ENCODE measurements at regions not wholly inside any gene's neighbourhood (a gene's known extent, or its start where the extent isn't known, plus 50 kb on each side); places are given as distances from the start of the nearest gene placed in this dataset.

DNA sequence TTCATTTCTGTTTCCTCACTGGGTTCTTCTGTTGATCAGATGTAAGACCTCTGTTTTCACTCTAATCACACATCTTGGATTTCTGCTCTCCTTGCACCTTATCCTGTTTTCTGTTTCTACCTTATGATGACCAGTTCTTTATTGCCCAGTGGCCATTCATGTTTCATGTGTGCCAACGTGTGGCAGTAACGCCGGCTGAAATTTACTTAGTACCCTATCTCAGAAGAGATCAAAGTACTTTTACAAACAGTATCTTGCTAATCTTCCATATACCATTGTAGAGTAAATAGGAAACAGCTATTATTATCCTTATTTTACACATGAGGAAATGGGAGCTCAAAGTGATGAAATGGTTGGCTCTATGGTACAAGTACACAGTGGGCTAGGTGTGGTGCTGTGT is 74.0 kb downstream of the GATA3 start:
- DNase-seq (ENCODE audit: low spot score in 2 of 2) (no peak), ATAC-seq (ENCODE audit: low read depth) (no peak)
- no peak overlapping the region for H3K27ac Mint-ChIP-seq
- peaks cover 6% of the 10 kb centered on the region for H3K27me3 Mint-ChIP-seq
- H3K36me3 Mint-ChIP-seq = no peaks in the 10 kb centered on the region
- H3K9me3 Mint-ChIP-seq = no peaks in the 10 kb centered on the region
- H3K4me1 Mint-ChIP-seq = peaks cover 3% of the 10 kb centered on the region
- no peak overlapping the region for H3K4me3 Mint-ChIP-seq

- no peaks in the 10 kb centered on the region for H3K36me3 Mint-ChIP-seq
- ATAC-seq (ENCODE audit: low read depth) (no peak), DNase-seq (ENCODE audit: low spot score in 2 of 2) (no peak)
- H3K4me3 Mint-ChIP-seq = no peak overlapping the region
- H3K4me1 Mint-ChIP-seq = peaks cover 3% of the 10 kb centered on the region
- peaks cover 10% of the 10 kb centered on the region for H3K27me3 Mint-ChIP-seq
- no peak overlapping the region for H3K27ac Mint-ChIP-seq
- H3K9me3 Mint-ChIP-seq = no peaks in the 10 kb centered on the region
Measured at GRCh38 chr10:8129438-8129837, 75.0 kb downstream of the GATA3 start.

DNA sequence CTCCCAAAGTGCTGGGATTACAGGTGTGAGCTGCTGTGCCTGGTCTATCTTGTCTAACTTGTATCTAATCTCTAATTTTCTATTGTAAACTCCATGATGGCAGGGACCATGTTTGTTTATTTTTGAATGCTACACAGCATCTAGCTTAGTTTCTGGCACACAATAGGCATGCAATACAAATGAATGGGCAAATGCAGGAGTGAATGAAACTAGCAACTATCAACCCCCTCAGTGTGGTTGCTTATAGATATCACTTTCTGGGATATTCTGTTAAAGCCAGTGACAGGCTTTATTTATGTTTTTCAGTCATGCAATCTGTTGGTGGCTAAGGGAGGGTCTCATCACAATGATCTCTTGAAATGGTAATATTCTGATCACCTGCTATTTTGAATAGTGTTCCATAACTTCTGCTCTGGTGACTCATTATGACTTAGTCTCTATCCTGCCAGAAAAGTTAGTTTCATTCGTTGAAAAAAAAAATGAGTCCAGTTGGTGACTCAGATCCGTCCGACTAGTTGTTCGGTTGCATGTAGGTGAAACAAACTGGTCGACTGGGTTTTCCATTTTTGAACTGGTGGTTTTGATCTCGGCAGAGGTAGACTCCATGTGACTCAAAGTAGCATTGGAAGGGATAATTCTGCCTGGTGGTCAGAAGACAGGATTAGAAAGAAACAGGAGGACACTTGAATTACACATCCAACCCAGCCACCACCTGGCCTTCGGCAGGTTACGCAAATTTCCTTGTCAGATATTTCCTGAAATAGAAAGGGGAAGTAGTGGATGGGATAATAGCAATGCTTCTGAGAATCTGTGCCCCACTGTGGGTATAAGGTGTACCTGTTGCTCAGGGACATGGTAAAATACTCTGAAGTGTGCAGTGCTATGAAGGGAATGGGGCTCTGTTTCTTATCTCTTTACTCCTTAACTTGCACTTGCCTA is 76.8 kb downstream of the GATA3 start:
- H3K4me3 Mint-ChIP-seq = no peak overlapping the region
- peaks cover 13% of the 10 kb centered on the region for H3K27me3 Mint-ChIP-seq
- no peaks in the 10 kb centered on the region for H3K9me3 Mint-ChIP-seq
- DNase-seq (ENCODE audit: low spot score in 2 of 2) (no peak), ATAC-seq (ENCODE audit: low read depth) (no peak)
- no peaks in the 10 kb centered on the region for H3K36me3 Mint-ChIP-seq
- H3K4me1 Mint-ChIP-seq = peaks cover 3% of the 10 kb centered on the region
- H3K27ac Mint-ChIP-seq = no peak overlapping the region

DNA sequence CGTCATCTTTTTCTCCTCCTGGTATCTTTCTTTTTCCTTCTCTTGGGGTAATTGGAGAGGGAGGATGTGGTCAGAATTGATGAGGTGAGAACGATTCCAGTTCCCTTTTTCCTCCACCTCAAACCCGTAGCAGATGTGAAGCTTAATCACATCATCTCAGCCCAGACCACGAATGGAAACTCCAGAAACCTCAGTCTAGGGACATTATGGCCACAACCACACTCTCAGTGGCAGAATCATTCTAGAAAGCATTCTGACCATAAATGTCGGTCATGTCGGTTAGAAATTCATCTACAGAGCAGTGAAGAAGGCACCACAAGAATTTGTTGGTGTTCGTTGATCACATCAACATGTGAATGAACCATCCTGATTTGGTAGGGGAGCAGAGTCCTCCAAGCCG is 78.7 kb downstream of the GATA3 start:
- H3K9me3 Mint-ChIP-seq = no peaks in the 10 kb centered on the region
- ATAC-seq (ENCODE audit: low read depth) (no peak), DNase-seq (ENCODE audit: low spot score in 2 of 2) (no peak)
- no peak overlapping the region for H3K27ac Mint-ChIP-seq
- H3K4me3 Mint-ChIP-seq = no peak overlapping the region
- peaks cover 13% of the 10 kb centered on the region for H3K27me3 Mint-ChIP-seq
- peaks cover 6% of the 10 kb centered on the region for H3K4me1 Mint-ChIP-seq
- H3K36me3 Mint-ChIP-seq = no peaks in the 10 kb centered on the region

DNA sequence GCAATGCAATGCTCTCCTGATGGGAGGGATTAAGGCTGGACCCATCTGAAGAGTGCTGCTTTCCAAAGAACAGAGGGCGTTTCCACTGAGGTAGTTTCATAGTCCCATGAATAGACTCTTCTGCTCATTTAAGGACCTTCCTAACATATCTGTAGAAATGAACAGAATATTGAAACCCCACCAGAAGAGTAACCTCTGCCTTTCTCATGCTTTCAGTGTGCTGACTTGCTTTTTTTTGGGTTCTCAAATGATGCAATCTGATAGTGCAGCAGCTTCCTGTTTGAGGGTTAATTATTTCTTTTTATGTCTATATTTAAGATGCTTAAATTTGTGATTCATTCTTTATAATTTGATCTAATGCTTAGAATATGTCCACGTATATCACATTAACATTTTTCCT is 82.2 kb downstream of the GATA3 start:
- DNase-seq (ENCODE audit: low spot score in 2 of 2) (no peak), ATAC-seq (ENCODE audit: low read depth) (no peak)
- Mint-ChIP-seq H3K4me3 (no peak overlapping the region), H3K27ac (no peak overlapping the region), H3K36me3 (no peaks in the 10 kb centered on the region), H3K27me3 (peaks cover 21% of the 10 kb centered on the region), H3K9me3 (no peaks in the 10 kb centered on the region), H3K4me1 (peaks cover 6% of the 10 kb centered on the region)

- Mint-ChIP-seq H3K4me1 (peaks cover 6% of the 10 kb centered on the region), H3K4me3 (no peak overlapping the region), H3K27ac (no peak overlapping the region), H3K9me3 (no peaks in the 10 kb centered on the region), H3K36me3 (no peaks in the 10 kb centered on the region), H3K27me3 (peaks cover 20% of the 10 kb centered on the region)
- ATAC-seq (ENCODE audit: low read depth) (no peak), DNase-seq (ENCODE audit: low spot score in 2 of 2) (no peak)
Measured at GRCh38 chr10:8137272-8137681, 82.8 kb downstream of the GATA3 start.

DNA sequence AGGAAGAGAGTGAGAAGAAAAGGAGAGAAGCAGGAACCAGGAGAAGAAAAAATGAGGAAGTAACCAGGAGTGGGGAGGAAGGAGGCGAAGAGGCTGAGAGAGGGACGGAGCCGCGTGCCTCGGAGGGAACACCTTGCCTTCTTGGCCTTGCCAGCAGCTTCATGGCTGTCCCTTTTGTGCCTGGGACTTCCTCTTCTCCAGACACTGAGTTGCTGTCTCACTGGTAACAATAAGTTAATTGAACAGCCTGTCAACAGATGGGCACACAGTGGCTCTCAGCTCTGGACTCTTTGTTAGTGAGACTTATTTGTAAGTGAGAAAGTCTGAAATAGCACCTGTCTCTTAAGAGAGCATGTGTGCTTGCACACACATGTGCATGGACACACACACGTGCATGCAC is 83.2 kb downstream of the GATA3 start:
- H3K36me3 Mint-ChIP-seq = no peaks in the 10 kb centered on the region
- no peaks in the 10 kb centered on the region for H3K9me3 Mint-ChIP-seq
- no peak overlapping the region for H3K27ac Mint-ChIP-seq
- no peak for ATAC-seq (ENCODE audit: low read depth)
- peaks cover 19% of the 10 kb centered on the region for H3K27me3 Mint-ChIP-seq
- no peak overlapping the region for H3K4me3 Mint-ChIP-seq
- peaks cover 6% of the 10 kb centered on the region for H3K4me1 Mint-ChIP-seq
- no peak for DNase-seq (ENCODE audit: low spot score in 2 of 2)

GRCh38 chr10:8138471-8138870 is 84.0 kb downstream of the GATA3 start:
- ATAC-seq (ENCODE audit: low read depth) (no peak), DNase-seq (ENCODE audit: low spot score in 2 of 2) (no peak)
- peaks cover 3% of the 10 kb centered on the region for H3K4me1 Mint-ChIP-seq
- no peaks in the 10 kb centered on the region for H3K36me3 Mint-ChIP-seq
- no peaks in the 10 kb centered on the region for H3K9me3 Mint-ChIP-seq
- no peak overlapping the region for H3K27ac Mint-ChIP-seq
- H3K27me3 Mint-ChIP-seq = peaks cover 16% of the 10 kb centered on the region
- no peak overlapping the region for H3K4me3 Mint-ChIP-seq

DNA sequence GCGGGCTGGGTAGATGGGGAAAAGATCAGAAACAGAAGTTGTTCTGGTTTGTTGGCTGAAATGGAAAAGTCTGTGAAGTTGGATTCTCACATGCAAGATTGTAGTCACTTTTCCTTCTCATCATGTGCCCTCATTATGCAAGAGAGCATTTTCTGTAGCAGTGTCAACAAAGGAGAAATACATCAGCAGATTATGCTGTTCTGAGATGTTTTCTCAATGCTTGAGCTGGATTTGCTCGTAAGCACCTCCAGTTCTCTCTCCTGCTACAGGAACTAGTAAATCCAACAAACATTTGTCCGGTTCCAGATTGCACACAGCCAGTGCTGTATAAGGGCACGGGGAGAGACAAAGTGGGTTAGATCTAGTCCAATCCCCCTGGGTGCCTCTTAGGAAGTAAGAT is 90.0 kb downstream of the GATA3 start:
- DNase-seq (ENCODE audit: low spot score in 2 of 2) = no peak

GRCh38 chr10:8146650-8147049 is 92.2 kb downstream of the GATA3 start:
- no peak for DNase-seq (ENCODE audit: low spot score in 2 of 2)
- Mint-ChIP-seq H3K36me3 (no peaks in the 10 kb centered on the region), H3K4me1 (no peaks in the 10 kb centered on the region), H3K27ac (no peak overlapping the region), H3K9me3 (no peaks in the 10 kb centered on the region), H3K4me3 (no peak overlapping the region), H3K27me3 (no peaks in the 10 kb centered on the region)
- no peak for ATAC-seq (ENCODE audit: low read depth)

More for the DNA sequence above, 90.0 kb downstream of the GATA3 start:
- Mint-ChIP-seq H3K36me3 (no peaks in the 10 kb centered on the region), H3K27ac (no peak overlapping the region), H3K4me3 (no peak overlapping the region), H3K27me3 (peaks cover 8% of the 10 kb centered on the region), H3K9me3 (no peaks in the 10 kb centered on the region), H3K4me1 (no peaks in the 10 kb centered on the region)
- no peak for ATAC-seq (ENCODE audit: low read depth)

DNA sequence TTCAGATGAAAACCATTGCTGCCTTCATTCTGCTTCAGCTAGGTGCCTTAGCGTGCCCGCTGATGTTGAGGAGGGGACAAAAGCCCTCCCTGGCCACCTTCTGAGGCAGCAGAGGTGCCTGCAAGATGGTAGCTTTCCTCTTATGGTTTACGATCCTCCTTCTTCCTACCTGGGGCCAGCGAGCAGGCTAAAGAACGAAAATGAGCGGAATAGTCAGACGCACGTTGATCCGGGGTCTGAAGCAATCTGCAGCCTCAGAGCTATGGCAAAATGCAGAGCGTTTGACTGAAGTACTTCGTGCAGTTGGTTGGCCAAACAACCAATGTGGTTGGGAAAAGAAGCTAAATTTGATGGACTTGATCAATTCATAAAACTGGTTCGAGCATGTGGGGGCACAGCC is 95.5 kb downstream of the GATA3 start:
- no peaks in the 10 kb centered on the region for H3K9me3 Mint-ChIP-seq
- DNase-seq (ENCODE audit: low spot score in 2 of 2) = no peak
- ATAC-seq (ENCODE audit: low read depth) = no peak
- no peak overlapping the region for H3K27ac Mint-ChIP-seq
- no peaks in the 10 kb centered on the region for H3K27me3 Mint-ChIP-seq
- H3K4me1 Mint-ChIP-seq = no peaks in the 10 kb centered on the region
- H3K4me3 Mint-ChIP-seq = no peak overlapping the region
- H3K36me3 Mint-ChIP-seq = no peaks in the 10 kb centered on the region

DNA sequence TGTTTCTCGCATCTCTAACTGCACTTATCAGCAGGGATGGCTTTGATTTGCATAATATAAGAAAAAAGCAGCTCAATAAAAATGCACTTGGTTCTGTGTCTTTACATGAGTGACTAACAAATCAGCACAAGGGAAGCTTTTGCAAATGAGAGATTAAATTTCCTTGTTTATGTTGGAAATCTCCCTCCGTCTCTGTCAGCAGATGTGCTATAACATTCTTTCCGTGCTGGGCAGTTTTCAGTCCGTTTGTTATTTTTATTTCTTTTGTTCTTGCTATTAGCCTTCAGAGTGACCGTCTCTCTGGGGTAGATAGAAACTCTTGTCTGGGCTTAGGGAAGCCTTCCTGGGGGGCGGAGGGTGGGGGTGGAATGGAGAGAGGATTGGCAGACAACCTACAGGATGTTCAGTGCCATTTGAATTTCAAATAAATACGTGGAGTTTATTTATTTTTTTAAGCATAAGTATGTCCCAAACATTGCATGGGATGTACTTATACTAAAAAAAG is 96.0 kb downstream of the GATA3 start:
- no peaks in the 10 kb centered on the region for H3K4me1 Mint-ChIP-seq
- H3K9me3 Mint-ChIP-seq = no peaks in the 10 kb centered on the region
- no peak for ATAC-seq (ENCODE audit: low read depth)
- no peak for DNase-seq (ENCODE audit: low spot score in 2 of 2)
- no peak overlapping the region for H3K4me3 Mint-ChIP-seq
- H3K27me3 Mint-ChIP-seq = no peaks in the 10 kb centered on the region
- H3K36me3 Mint-ChIP-seq = no peaks in the 10 kb centered on the region
- H3K27ac Mint-ChIP-seq = no peak overlapping the region

- H3K27me3 Mint-ChIP-seq = no peaks in the 10 kb centered on the region
- ATAC-seq (ENCODE audit: low read depth) (no peak), DNase-seq (ENCODE audit: low spot score in 2 of 2) (no peak)
- H3K4me3 Mint-ChIP-seq = no peak overlapping the region
- H3K4me1 Mint-ChIP-seq = no peaks in the 10 kb centered on the region
- H3K36me3 Mint-ChIP-seq = no peaks in the 10 kb centered on the region
- no peak overlapping the region for H3K27ac Mint-ChIP-seq
- no peaks in the 10 kb centered on the region for H3K9me3 Mint-ChIP-seq
Measured at GRCh38 chr10:8151086-8151485, 96.6 kb downstream of the GATA3 start.

DNA sequence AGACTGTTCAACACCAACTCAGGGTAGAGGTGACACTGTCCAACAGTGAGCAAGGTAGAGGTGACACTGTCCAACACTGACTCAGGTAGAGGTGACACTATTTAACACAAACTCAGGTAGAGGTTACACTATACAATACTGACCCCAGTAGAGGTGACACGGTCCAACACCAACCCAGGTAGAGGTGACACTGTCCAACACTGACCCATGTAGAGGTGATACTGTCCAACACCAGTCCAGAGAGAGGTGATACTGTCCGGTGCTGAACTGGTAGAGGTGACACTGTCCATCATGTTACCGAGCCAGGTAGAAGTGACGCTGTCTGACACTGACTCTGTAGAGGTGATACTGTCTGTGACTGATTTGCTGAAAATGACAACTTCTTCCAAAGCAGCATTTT is 102.4 kb downstream of the GATA3 start:
- no peak overlapping the region for H3K4me3 Mint-ChIP-seq
- H3K27me3 Mint-ChIP-seq = peaks cover 1% of the 10 kb centered on the region
- H3K36me3 Mint-ChIP-seq = no peaks in the 10 kb centered on the region
- no peak for DNase-seq (ENCODE audit: low spot score in 2 of 2)
- no peak overlapping the region for H3K27ac Mint-ChIP-seq
- peaks cover 3% of the 10 kb centered on the region for H3K9me3 Mint-ChIP-seq
- no peak for ATAC-seq (ENCODE audit: low read depth)
- H3K4me1 Mint-ChIP-seq = no peaks in the 10 kb centered on the region

Measured in memory B cell (primary cell).